Ishikawa (cell line): ENCODE measurements at regions not wholly inside any gene's neighbourhood (a gene's known extent, or its start where the extent isn't known, plus 50 kb on each side); places are given as distances from the start of the nearest gene placed in this dataset.

Source experiments
- CEBPB ChIP-seq: IDR thresholded peaks from 2 replicates; pipeline ENCODE4 v1.6.1; 2012
- CREB1 ChIP-seq: IDR thresholded peaks from 2 replicates; pipeline ENCODE4 v1.6.1; 2012; ENCODE audit warnings: low read depth
- EGR1 ChIP-seq: IDR thresholded peaks from 2 replicates; pipeline ENCODE4 v1.6.1; 2012
- EP300 ChIP-seq: IDR thresholded peaks from 2 replicates; pipeline ENCODE4 v1.6.1; 2012; ENCODE audit warnings: borderline replicate concordance
- FOXM1 ChIP-seq: IDR thresholded peaks from 2 replicates; pipeline ENCODE4 v1.6.1; 2012; ENCODE audit warnings: low read depth, borderline replicate concordance
- NFIC ChIP-seq: IDR thresholded peaks from 2 replicates; pipeline ENCODE4 v1.6.1; 2012
- RAD21 ChIP-seq: IDR thresholded peaks from 2 replicates; pipeline ENCODE4 v1.6.1; 2012; ENCODE audit warnings: low read depth
- TCF12 ChIP-seq: IDR thresholded peaks from 2 replicates; pipeline ENCODE4 v1.6.1; 2012; ENCODE audit warnings: low read depth
- TEAD4 ChIP-seq: IDR thresholded peaks from 2 replicates; pipeline ENCODE4 v1.6.1; 2012
- YY1 ChIP-seq: IDR thresholded peaks from 2 replicates; pipeline ENCODE4 v1.6.1; 2012; ENCODE audit warnings: low read depth
- ZBTB7A ChIP-seq: IDR thresholded peaks from 2 replicates; pipeline ENCODE4 v1.6.1; 2012; ENCODE audit warnings: low read depth
- TF ChIP-seq, protein P1 (sequence below): IDR thresholded peaks from 2 replicates; pipeline ENCODE4 v1.6.1; 2012; ENCODE audit warnings: low read depth, mild to moderate bottlenecking
- TF ChIP-seq, protein P2 (sequence below): IDR thresholded peaks from 2 replicates; pipeline ENCODE4 v1.6.1; 2012
- TF ChIP-seq, protein P3 (sequence below): IDR thresholded peaks from 2 replicates; pipeline ENCODE4 v1.6.1; 2012

DNA sequence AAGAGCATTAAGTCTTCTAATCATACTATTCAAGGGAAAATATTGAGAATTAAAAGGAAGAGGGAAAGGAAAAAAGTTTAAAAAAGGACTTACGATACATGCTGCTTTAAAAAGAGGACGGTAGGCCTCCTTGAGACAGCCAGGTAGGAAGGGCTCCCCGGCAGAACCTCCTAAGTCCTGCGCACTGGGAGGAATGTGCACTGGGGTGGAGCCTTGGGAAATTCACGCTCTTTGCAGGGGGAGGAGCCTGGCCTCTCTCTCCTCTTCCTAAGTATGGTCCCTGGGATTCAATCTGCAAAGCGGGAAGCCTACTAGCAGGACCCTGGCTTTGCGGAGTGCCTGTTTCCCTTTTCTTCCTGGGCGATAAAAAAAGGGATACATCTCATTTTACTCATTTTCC, 553.0 kb downstream of the RPS29 start:
- TF ChIP-seq, protein P1, sequence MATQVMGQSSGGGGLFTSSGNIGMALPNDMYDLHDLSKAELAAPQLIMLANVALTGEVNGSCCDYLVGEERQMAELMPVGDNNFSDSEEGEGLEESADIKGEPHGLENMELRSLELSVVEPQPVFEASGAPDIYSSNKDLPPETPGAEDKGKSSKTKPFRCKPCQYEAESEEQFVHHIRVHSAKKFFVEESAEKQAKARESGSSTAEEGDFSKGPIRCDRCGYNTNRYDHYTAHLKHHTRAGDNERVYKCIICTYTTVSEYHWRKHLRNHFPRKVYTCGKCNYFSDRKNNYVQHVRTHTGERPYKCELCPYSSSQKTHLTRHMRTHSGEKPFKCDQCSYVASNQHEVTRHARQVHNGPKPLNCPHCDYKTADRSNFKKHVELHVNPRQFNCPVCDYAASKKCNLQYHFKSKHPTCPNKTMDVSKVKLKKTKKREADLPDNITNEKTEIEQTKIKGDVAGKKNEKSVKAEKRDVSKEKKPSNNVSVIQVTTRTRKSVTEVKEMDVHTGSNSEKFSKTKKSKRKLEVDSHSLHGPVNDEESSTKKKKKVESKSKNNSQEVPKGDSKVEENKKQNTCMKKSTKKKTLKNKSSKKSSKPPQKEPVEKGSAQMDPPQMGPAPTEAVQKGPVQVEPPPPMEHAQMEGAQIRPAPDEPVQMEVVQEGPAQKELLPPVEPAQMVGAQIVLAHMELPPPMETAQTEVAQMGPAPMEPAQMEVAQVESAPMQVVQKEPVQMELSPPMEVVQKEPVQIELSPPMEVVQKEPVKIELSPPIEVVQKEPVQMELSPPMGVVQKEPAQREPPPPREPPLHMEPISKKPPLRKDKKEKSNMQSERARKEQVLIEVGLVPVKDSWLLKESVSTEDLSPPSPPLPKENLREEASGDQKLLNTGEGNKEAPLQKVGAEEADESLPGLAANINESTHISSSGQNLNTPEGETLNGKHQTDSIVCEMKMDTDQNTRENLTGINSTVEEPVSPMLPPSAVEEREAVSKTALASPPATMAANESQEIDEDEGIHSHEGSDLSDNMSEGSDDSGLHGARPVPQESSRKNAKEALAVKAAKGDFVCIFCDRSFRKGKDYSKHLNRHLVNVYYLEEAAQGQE: no peak
- TF ChIP-seq, protein P2, sequence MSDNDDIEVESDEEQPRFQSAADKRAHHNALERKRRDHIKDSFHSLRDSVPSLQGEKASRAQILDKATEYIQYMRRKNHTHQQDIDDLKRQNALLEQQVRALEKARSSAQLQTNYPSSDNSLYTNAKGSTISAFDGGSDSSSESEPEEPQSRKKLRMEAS: no peak
- TF ChIP-seq CREB1 (no peak), ZBTB7A (no peak), FOXM1 (no peak)

DNA sequence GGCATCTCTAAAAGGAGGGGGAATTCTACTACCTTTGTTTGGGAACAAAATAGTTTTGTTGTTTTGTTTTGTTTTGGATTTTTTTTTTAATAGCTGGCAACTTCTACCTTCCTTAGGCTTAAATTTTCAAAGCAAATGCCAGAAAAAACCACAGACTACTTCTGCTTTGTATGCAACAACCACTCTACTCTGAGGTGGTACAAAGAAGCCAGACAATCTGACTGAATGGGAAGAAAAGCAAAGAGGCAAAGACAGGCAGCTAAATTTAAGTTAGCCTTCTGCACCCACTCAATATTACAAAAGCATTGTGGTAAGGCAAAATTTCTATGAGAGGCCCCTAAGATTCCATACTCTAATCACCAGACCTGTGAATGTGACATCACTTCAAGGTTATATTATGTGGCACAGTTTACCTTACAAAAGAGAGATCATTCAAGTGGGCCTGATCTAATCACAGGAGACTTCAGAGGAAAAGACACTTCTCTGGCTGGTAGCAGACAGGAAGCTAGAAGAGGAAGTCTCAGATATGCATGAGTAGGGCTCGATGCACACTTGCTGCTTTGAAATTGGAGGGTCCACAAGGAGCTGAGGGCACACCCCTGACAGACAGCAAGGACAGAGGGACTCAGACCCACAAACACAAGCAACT, 566.6 kb downstream of the RPS29 start:
- TF ChIP-seq EP300 (no peak), EGR1 (no peak), NFIC (no peak), ZBTB7A (no peak), CEBPB (no peak)
- TF ChIP-seq, protein P3, sequence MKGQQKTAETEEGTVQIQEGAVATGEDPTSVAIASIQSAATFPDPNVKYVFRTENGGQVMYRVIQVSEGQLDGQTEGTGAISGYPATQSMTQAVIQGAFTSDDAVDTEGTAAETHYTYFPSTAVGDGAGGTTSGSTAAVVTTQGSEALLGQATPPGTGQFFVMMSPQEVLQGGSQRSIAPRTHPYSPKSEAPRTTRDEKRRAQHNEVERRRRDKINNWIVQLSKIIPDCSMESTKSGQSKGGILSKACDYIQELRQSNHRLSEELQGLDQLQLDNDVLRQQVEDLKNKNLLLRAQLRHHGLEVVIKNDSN: no peak

DNA sequence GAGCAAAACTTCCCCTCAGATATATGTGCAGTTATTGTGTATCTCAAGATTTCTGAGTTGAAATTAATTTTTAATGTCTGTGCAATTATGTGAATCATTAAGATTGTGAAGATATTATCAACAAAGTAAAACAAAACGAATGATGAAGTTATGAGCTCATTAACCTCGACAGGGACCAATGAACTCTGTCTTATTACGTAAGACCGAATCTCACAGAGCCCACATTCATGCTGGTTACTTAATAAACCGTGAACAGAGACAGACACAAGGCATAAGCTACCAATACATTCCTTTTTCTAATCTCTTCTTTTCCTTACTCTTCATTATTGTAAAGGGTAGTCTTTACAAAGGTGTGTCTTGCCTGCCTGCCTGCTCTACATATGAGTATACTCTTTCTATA, 568.7 kb downstream of the RPS29 start:
- TF ChIP-seq EP300 (no peak), YY1 (no peak), TCF12 (no peak), NFIC (no peak), EGR1 (no peak), CREB1 (no peak), CEBPB (no peak), RAD21 (no peak), ZBTB7A (no peak), FOXM1 (no peak)
- TF ChIP-seq, protein P2: no peak
- TF ChIP-seq, protein P3: no peak
- TF ChIP-seq, protein P1: no peak

DNA sequence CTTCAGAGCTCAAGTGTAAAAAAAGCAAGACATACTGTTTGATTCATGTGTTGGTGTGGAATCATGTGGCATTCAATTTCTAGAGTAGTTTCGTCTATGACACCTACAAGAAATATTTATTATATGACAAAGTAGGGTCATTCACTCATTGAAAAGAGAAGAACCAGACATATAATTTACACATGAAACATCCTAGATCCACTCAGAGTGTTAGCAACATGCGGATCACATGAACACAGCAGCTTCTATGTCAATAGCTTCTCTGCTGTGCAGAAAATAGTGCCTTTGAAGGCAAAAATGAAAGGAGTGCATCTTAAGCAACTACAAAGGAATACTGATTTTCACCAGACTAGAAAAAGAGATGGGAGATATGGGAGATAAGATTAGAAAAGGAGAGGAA, 569.8 kb downstream of the RPS29 start:
- TF ChIP-seq, protein P3: no peak
- no peak for TF ChIP-seq RAD21

DNA sequence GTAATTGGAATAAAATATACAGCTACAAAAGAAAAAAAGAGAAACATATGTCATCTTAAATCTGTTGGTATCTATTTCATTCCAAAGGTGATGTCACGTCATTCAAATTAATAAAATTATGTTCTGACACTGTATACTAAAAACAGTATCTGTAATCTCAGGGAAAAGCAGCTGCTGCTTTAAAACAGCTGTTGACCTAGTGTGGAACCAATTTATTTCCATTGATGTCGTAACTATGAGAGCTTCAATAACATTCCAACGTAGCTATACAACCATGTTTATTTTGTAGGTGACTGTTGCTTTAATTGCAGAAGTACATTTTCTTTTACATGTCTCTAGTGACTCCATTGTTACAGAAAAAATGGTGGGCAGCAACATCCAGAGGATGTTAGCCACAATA, 571.7 kb downstream of the RPS29 start:
- TF ChIP-seq, protein P3: no peak
- TF ChIP-seq TCF12 (no peak), NFIC (no peak), FOXM1 (no peak), EP300 (no peak), RAD21 (no peak), TEAD4 (no peak), CREB1 (no peak)
- TF ChIP-seq, protein P1: no peak
